WTC11 (cell line): ENCODE measurements at regions not wholly inside any gene's neighbourhood (a gene's known extent, or its start where the extent isn't known, plus 50 kb on each side); places are given as distances from the start of the nearest gene placed in this dataset.

ENCODE experiments used
- ATAC-seq: fragments of 200-7000 bp; cut with Tn5 transposase; 2 replicates; pipeline ENCODE4 v1.10.0; 2021; ENCODE audit warnings: mild to moderate bottlenecking, moderate library complexity
- CTCF ChIA-PET: fragments of 300-600 bp; sonication (Branson Sonifier 250); formaldehyde crosslinking; loops from one replicate; lab custom pipeline; 2021; ENCODE audit warnings: antibody characterized with exemption; lab: Charles Lee
- POLR2A ChIA-PET: fragments of 350-600 bp; sonication (Branson Sonifier 250); formaldehyde crosslinking; loops from one replicate; lab custom pipeline; 2021; ENCODE audit warnings: antibody characterized with exemption; lab: Charles Lee
- DNase-seq: peaks from one replicate; pipeline ENCODE4 v3.0.0; 2021; ENCODE audit warnings: low spot score
- H3K27ac Mint-ChIP-seq: 2 replicates; pipeline ENCODE4 v1.8.0; 2021; ENCODE audit warnings: mixed read lengths
- H3K27me3 Mint-ChIP-seq: 2 replicates; pipeline ENCODE4 v1.8.0; 2021; ENCODE audit warnings: low read depth, mild to moderate bottlenecking, moderate library complexity, mixed read lengths
- H3K36me3 Mint-ChIP-seq: 2 replicates; pipeline ENCODE4 v1.8.0; 2021; ENCODE audit warnings: mixed read lengths
- H3K4me1 Mint-ChIP-seq: 2 replicates; pipeline ENCODE4 v1.8.0; 2022; ENCODE audit warnings: mixed read lengths
- H3K4me3 Mint-ChIP-seq: 2 replicates; pipeline ENCODE4 v1.8.0; 2021; ENCODE audit warnings: mild to moderate bottlenecking, moderate library complexity, mixed read lengths
- H3K9me3 Mint-ChIP-seq: 2 replicates; pipeline ENCODE4 v1.8.0; 2021; ENCODE audit warnings: mixed read lengths
- CBFB ChIP-seq: sonication (generic); formaldehyde crosslinking; IDR thresholded peaks from 2 replicates; pipeline ENCODE4 v1.8.1; 2022; ENCODE audit warnings: mild to moderate bottlenecking, low read depth, missing genetic modification reagents
- CREB1 ChIP-seq: sonication (generic); formaldehyde crosslinking; IDR thresholded peaks from 2 replicates; pipeline ENCODE4 v1.8.0; 2023; ENCODE audit warnings: mild to moderate bottlenecking, missing genetic modification reagents
- EMX1 ChIP-seq: fragments of 250-450 bp; sonication (Bioruptor Pico); IDR thresholded peaks from 2 replicates; pipeline ENCODE4 v1.8.0; 2021; ENCODE audit warnings: mild to moderate bottlenecking
- GRHL2 ChIP-seq: fragments of 250-450 bp; sonication (Bioruptor Pico); IDR thresholded peaks from 2 replicates; pipeline ENCODE4 v1.8.0; 2022; ENCODE audit warnings: mild to moderate bottlenecking, moderate library complexity; ENCODE audit not compliant: insufficient replicate concordance, severe bottlenecking
- IRF2 ChIP-seq: sonication (generic); formaldehyde crosslinking; IDR thresholded peaks from 2 replicates; pipeline ENCODE4 v1.8.0; 2022; ENCODE audit warnings: low read depth, missing genetic modification reagents, borderline replicate concordance
- MYBL2 ChIP-seq: sonication (generic); formaldehyde crosslinking; IDR thresholded peaks from 2 replicates; pipeline ENCODE4 v1.8.1; 2023; ENCODE audit warnings: mild to moderate bottlenecking, moderate library complexity, missing genetic modification reagents
- NR1H2 ChIP-seq: sonication (generic); formaldehyde crosslinking; IDR thresholded peaks from 2 replicates; pipeline ENCODE4 v1.9.0; 2021; ENCODE audit warnings: mild to moderate bottlenecking, moderate library complexity, missing genetic modification reagents
- NR2C2 ChIP-seq: sonication (generic); formaldehyde crosslinking; IDR thresholded peaks from 2 replicates; pipeline ENCODE4 v1.8.0; 2022; ENCODE audit warnings: mild to moderate bottlenecking, missing genetic modification reagents
- NR3C1 ChIP-seq: sonication (generic); formaldehyde crosslinking; conservative IDR thresholded peaks from 2 replicates; pipeline ENCODE4 v1.8.1; 2023; ENCODE audit warnings: low read depth, mild to moderate bottlenecking, missing genetic modification reagents
- RORB ChIP-seq: fragments of 250-450 bp; sonication (Bioruptor Pico); IDR thresholded peaks from 2 replicates; pipeline ENCODE4 v1.9.0; 2021; ENCODE audit warnings: mild to moderate bottlenecking
- SOX15 ChIP-seq: fragments of 250-450 bp; sonication (Bioruptor Pico); IDR thresholded peaks from 2 replicates; pipeline ENCODE4 v1.9.0; 2021; ENCODE audit warnings: mild to moderate bottlenecking
- TEAD4 ChIP-seq: sonication (generic); formaldehyde crosslinking; IDR thresholded peaks from 2 replicates; pipeline ENCODE4 v1.8.0; 2022; ENCODE audit warnings: mild to moderate bottlenecking, missing genetic modification reagents
- ZNF671 ChIP-seq: fragments of 250-450 bp; sonication (Bioruptor Pico); IDR thresholded peaks from 2 replicates; pipeline ENCODE4 v1.8.0; 2021; ENCODE audit warnings: mild to moderate bottlenecking
- TF ChIP-seq, protein P1 (sequence below): sonication (generic); formaldehyde crosslinking; IDR thresholded peaks from 2 replicates; pipeline ENCODE4 v1.8.0; 2022; ENCODE audit warnings: mild to moderate bottlenecking, missing genetic modification reagents
- TF ChIP-seq, protein P2 (sequence below): sonication (generic); formaldehyde crosslinking; IDR thresholded peaks from 2 replicates; pipeline ENCODE4 v1.8.0; 2022; ENCODE audit warnings: mild to moderate bottlenecking, missing genetic modification reagents
- TF ChIP-seq, protein P3 (sequence below): sonication (generic); formaldehyde crosslinking; IDR thresholded peaks from 2 replicates; pipeline ENCODE4 v1.8.1; 2022; ENCODE audit warnings: low read depth, missing genetic modification reagents, borderline replicate concordance
- TF ChIP-seq, protein P4 (sequence below): sonication (generic); formaldehyde crosslinking; IDR thresholded peaks from 2 replicates; pipeline ENCODE4 v1.8.1; 2022; ENCODE audit warnings: mild to moderate bottlenecking, missing genetic modification reagents, moderate library complexity, borderline replicate concordance
- TF ChIP-seq, protein P5 (sequence below): fragments of 200-600 bp; IDR thresholded peaks from 2 replicates; pipeline ENCODE4 v1.8.0; 2022; ENCODE audit warnings: antibody characterized with exemption
- TF ChIP-seq, protein P6 (sequence below): fragments of 250-450 bp; sonication (Bioruptor Pico); IDR thresholded peaks from 2 replicates; pipeline ENCODE4 v2.1.2; 2022; ENCODE audit warnings: mild to moderate bottlenecking, moderate library complexity

DNA sequence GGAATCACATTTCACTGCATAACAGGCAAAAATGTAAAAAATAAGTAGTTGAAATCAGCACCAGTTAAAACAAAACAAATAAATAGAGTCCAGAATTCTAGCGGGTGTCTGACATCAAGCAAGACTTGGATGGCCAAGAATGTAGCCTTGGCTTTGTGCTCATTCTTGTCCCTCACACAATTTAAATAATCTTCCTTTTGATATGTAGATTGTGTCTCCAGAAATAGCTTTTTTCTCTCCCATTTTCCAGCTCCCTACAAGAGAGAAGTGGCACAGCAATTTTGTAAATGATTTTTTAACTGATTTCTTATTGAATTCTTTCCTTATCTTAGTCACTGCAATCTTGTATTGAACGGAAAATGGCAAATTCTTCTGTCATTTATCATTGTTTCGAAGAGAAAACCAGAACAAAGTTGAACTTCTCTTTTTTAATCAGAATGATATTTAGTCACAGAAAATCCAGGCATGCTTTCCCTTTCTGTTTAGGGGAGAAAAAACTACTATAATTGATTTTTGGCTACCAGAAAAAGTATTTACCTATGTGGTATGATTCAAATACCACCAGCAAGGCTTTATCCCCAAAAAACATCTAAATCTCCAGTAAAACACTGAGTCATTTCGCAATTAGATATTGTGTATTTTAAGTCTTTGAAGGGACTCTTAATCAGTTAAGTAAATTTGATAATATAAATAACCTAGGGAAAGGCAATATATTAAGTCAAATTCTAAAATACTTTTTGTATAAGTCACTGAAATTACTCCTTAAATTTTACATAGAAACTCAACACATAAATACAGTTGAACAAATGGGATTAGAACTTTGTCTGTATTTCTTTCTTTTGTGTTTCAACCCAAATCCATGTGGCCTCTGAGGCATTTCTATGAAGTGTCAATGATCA lies 481.7 kb downstream of the GBE1 start:
- ChIA-PET CTCF (no interaction called here), POLR2A (interaction anchor here (0.9 kb wide), 1 partner anchor 21 kb away, joined by 5 read pairs; no protein-coding TSS in a partner anchor)
- H3K4me1 Mint-ChIP-seq, result peaks cover 26% of the 10 kb centered on the region
- ATAC-seq (no peak), DNase-seq (no peak)
- H3K27me3 Mint-ChIP-seq, result no peaks in the 10 kb centered on the region
- TF ChIP-seq, protein P1, sequence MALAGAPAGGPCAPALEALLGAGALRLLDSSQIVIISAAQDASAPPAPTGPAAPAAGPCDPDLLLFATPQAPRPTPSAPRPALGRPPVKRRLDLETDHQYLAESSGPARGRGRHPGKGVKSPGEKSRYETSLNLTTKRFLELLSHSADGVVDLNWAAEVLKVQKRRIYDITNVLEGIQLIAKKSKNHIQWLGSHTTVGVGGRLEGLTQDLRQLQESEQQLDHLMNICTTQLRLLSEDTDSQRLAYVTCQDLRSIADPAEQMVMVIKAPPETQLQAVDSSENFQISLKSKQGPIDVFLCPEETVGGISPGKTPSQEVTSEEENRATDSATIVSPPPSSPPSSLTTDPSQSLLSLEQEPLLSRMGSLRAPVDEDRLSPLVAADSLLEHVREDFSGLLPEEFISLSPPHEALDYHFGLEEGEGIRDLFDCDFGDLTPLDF, result no peak
- TF ChIP-seq GRHL2 (no peak), NR2C2 (CRISPR knock-in tag) (no peak), NR1H2 (no peak), MYBL2 (CRISPR knock-in tag) (no peak), ZNF671 (CRISPR knock-in tag) (no peak), EMX1 (no peak)
- TF ChIP-seq, protein P2, sequence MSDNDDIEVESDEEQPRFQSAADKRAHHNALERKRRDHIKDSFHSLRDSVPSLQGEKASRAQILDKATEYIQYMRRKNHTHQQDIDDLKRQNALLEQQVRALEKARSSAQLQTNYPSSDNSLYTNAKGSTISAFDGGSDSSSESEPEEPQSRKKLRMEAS, result no peak
- TF ChIP-seq, protein P3, sequence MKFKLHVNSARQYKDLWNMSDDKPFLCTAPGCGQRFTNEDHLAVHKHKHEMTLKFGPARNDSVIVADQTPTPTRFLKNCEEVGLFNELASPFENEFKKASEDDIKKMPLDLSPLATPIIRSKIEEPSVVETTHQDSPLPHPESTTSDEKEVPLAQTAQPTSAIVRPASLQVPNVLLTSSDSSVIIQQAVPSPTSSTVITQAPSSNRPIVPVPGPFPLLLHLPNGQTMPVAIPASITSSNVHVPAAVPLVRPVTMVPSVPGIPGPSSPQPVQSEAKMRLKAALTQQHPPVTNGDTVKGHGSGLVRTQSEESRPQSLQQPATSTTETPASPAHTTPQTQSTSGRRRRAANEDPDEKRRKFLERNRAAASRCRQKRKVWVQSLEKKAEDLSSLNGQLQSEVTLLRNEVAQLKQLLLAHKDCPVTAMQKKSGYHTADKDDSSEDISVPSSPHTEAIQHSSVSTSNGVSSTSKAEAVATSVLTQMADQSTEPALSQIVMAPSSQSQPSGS (CRISPR knock-in tag), result no peak
- no peaks in the 10 kb centered on the region for H3K9me3 Mint-ChIP-seq
- no peak overlapping the region for H3K4me3 Mint-ChIP-seq
- no peak overlapping the region for H3K27ac Mint-ChIP-seq
- no peaks in the 10 kb centered on the region for H3K36me3 Mint-ChIP-seq

DNA sequence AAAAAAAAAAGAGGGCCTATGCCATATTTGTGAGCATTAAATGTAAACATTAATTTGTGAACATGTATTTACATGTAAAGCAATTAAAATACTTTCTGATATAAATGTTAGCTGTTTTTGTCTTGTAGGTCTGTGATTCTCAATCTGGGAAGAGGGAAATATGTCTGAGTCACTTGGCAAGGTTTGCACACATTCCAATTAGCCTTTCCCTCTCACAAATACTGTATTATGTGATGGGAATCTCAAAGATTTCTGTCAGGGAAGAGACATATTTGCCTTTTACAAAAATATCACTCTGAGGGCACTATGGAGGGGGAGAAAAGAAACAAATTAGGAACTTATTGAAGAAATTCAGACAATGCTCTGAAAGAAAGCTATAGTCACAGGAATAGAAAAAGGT lies 483.6 kb downstream of the GBE1 start:
- TF ChIP-seq RORB (CRISPR knock-in tag) (no peak), CREB1 (CRISPR knock-in tag) (no peak), ZNF671 (CRISPR knock-in tag) (no peak), MYBL2 (CRISPR knock-in tag) (no peak)
- CTCF ChIA-PET, result no interaction called here
- POLR2A ChIA-PET, result no interaction called here
- no peaks in the 10 kb centered on the region for H3K9me3 Mint-ChIP-seq
- H3K4me3 Mint-ChIP-seq, result no peak overlapping the region
- no peak overlapping the region for H3K27ac Mint-ChIP-seq
- no peak for DNase-seq
- peaks cover 26% of the 10 kb centered on the region for H3K4me1 Mint-ChIP-seq
- H3K36me3 Mint-ChIP-seq, result no peaks in the 10 kb centered on the region
- no peak for ATAC-seq
- no peaks in the 10 kb centered on the region for H3K27me3 Mint-ChIP-seq

DNA sequence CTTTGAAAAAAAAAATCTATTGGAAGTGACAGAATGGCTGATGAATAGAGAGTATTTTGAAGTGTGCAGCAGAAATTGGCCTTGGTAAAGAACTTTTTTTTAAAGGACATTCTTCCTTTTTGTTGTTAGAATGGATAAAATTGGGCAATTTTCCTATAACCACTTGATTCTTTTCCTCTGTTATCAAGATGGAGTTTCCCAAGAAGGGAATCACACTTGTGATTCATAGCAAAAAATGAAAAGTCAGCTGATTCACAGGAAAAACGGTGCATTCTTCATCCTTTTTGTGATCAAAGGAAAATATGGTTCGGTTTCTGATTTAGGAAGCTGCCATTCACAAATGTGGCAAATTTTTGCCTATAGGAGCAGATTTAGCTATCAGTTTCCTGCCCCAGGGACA lies 486.8 kb downstream of the GBE1 start:
- DNase-seq, result no peak
- H3K36me3 Mint-ChIP-seq, result no peaks in the 10 kb centered on the region
- no peak overlapping the region for H3K4me3 Mint-ChIP-seq
- peaks cover 12% of the 10 kb centered on the region for H3K4me1 Mint-ChIP-seq
- no peaks in the 10 kb centered on the region for H3K27me3 Mint-ChIP-seq
- no peak for ATAC-seq
- POLR2A ChIA-PET, result interaction anchor here (0.6 kb wide), 1 partner anchor 17 kb away, joined by 4 read pairs; no protein-coding TSS in a partner anchor
- no peaks in the 10 kb centered on the region for H3K9me3 Mint-ChIP-seq
- CTCF ChIA-PET, result no interaction called here
- H3K27ac Mint-ChIP-seq, result no peak overlapping the region
- TF ChIP-seq, protein P4, sequence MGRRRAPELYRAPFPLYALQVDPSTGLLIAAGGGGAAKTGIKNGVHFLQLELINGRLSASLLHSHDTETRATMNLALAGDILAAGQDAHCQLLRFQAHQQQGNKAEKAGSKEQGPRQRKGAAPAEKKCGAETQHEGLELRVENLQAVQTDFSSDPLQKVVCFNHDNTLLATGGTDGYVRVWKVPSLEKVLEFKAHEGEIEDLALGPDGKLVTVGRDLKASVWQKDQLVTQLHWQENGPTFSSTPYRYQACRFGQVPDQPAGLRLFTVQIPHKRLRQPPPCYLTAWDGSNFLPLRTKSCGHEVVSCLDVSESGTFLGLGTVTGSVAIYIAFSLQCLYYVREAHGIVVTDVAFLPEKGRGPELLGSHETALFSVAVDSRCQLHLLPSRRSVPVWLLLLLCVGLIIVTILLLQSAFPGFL (CRISPR knock-in tag), result no peak
- TF ChIP-seq, protein P5, sequence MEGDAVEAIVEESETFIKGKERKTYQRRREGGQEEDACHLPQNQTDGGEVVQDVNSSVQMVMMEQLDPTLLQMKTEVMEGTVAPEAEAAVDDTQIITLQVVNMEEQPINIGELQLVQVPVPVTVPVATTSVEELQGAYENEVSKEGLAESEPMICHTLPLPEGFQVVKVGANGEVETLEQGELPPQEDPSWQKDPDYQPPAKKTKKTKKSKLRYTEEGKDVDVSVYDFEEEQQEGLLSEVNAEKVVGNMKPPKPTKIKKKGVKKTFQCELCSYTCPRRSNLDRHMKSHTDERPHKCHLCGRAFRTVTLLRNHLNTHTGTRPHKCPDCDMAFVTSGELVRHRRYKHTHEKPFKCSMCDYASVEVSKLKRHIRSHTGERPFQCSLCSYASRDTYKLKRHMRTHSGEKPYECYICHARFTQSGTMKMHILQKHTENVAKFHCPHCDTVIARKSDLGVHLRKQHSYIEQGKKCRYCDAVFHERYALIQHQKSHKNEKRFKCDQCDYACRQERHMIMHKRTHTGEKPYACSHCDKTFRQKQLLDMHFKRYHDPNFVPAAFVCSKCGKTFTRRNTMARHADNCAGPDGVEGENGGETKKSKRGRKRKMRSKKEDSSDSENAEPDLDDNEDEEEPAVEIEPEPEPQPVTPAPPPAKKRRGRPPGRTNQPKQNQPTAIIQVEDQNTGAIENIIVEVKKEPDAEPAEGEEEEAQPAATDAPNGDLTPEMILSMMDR, result no peak
- TF ChIP-seq SOX15 (CRISPR knock-in tag) (no peak), NR3C1 (CRISPR knock-in tag) (no peak), RORB (CRISPR knock-in tag) (no peak), CBFB (CRISPR knock-in tag) (no peak), IRF2 (CRISPR knock-in tag) (no peak), TEAD4 (CRISPR knock-in tag) (no peak)
- TF ChIP-seq, protein P6, sequence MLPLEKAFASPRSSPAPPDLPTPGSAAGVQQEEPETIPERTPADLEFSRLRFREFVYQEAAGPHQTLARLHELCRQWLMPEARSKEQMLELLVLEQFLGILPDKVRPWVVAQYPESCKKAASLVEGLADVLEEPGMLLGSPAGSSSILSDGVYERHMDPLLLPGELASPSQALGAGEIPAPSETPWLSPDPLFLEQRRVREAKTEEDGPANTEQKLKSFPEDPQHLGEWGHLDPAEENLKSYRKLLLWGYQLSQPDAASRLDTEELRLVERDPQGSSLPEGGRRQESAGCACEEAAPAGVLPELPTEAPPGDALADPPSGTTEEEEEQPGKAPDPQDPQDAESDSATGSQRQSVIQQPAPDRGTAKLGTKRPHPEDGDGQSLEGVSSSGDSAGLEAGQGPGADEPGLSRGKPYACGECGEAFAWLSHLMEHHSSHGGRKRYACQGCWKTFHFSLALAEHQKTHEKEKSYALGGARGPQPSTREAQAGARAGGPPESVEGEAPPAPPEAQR (CRISPR knock-in tag), result no peak
- TF ChIP-seq, all 79 proteins: peak for 0
